ENCODE measurements at regions not wholly inside any gene's neighbourhood (a gene's known extent, or its start where the extent isn't known, plus 50 kb on each side); places are given as distances from the start of the nearest gene placed in this dataset.

DNA sequence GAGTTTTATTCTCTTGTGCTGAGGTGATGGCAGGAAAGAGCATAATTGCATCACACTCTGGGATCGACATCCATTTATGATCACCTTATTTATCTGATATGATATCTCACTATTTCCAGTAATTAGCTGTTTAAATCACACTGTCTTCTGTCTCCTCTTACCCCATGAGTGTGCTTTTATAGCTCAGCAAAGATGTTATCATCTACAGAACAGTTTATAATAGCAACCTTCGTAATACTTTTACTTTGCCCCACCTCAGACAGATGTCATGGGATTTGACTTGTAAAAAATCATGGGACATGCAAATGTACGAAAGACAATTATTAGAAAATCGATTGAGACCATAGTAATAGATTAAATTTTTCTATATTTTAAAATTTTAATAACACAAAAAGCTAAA lies 1122.3 kb upstream of the PCDH10 start:
- TF ChIP-seq, protein P1, sequence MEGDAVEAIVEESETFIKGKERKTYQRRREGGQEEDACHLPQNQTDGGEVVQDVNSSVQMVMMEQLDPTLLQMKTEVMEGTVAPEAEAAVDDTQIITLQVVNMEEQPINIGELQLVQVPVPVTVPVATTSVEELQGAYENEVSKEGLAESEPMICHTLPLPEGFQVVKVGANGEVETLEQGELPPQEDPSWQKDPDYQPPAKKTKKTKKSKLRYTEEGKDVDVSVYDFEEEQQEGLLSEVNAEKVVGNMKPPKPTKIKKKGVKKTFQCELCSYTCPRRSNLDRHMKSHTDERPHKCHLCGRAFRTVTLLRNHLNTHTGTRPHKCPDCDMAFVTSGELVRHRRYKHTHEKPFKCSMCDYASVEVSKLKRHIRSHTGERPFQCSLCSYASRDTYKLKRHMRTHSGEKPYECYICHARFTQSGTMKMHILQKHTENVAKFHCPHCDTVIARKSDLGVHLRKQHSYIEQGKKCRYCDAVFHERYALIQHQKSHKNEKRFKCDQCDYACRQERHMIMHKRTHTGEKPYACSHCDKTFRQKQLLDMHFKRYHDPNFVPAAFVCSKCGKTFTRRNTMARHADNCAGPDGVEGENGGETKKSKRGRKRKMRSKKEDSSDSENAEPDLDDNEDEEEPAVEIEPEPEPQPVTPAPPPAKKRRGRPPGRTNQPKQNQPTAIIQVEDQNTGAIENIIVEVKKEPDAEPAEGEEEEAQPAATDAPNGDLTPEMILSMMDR (IDR thresholded peaks at IDR 0.05), result no peak
- TF ChIP-seq POLR2A (IDR thresholded peaks at IDR 0.05) (no peak), POLR2AphosphoS5 (IDR thresholded peaks at IDR 0.05) (no peak), EP300 (IDR thresholded peaks at IDR 0.05) (no peak)
- 40% methylated on average over 4 of the region's 4 CpGs for WGBS
- H3K4me3 ChIP-seq, result no peak overlapping the region
- H3K36me3 ChIP-seq, result no peaks in the 10 kb centered on the region
- no peaks in the 10 kb centered on the region for H3K4me1 ChIP-seq
- no peaks in the 10 kb centered on the region for H3K9me3 ChIP-seq
- H3K27me3 ChIP-seq, result no peaks in the 10 kb centered on the region
- H3K27ac ChIP-seq, result no peak overlapping the region
- no peak for DNase-seq (ENCODE audit: low spot score in 2 of 2)

DNA sequence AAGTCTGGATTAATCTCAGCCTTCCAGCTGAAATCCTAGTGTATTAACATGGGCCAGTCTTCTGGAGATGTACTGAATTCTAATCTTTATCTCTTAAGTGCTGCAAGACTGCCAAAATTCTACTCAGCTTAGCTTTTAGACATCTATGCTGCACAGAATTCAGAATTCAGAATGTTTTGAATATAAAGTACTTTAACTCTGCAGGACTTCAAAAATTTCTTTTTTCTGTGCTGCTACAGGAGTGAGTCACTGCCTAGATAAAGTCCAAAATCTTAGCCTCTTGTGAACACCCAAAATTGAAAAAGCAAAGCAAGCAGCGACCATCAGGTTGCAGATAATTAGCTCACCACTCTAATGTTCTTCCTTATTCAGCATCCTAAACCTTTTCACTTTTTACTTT lies 1092.6 kb upstream of the PCDH10 start:
- Histone ChIP-seq H3K27me3 (no peaks in the 10 kb centered on the region), H3K9me3 (no peaks in the 10 kb centered on the region), H3K4me3 (no peak overlapping the region), H3K27ac (no peak overlapping the region), H3K4me1 (no peaks in the 10 kb centered on the region), H3K36me3 (no peaks in the 10 kb centered on the region)
- WGBS, result 84% methylated on average over 1 of the region's 1 CpG
- no peak for DNase-seq (ENCODE audit: low spot score in 2 of 2)
- TF ChIP-seq EP300 (IDR thresholded peaks at IDR 0.05), result no peak
- no peak for TF ChIP-seq POLR2A (IDR thresholded peaks at IDR 0.05)
- no peak for TF ChIP-seq POLR2AphosphoS5 (IDR thresholded peaks at IDR 0.05)
- TF ChIP-seq, protein P1 (IDR thresholded peaks at IDR 0.05), result no peak

DNA sequence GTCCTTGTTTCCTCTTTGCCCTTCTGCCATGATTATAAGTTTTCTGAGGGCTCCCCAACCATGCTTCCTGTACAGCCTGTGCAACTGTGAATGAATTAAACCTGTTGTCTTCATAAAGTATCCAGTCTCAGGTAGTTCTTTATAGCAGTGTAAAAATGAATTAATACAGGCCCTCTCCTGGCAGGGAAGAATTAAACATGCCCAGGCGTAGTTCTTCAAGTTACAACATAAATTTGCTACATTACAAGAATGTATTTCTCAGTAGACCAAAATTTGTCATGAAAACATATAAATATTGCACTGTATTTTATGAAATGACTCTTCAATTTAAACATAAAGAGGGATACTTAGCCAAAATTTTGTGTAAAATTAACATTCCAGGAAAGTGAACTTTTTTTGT lies 1089.9 kb upstream of the PCDH10 start:
- Histone ChIP-seq H3K27me3 (no peaks in the 10 kb centered on the region), H3K4me1 (no peaks in the 10 kb centered on the region), H3K4me3 (no peak overlapping the region), H3K9me3 (peaks cover 2% of the 10 kb centered on the region), H3K27ac (no peak overlapping the region), H3K36me3 (no peaks in the 10 kb centered on the region)
- no peak for TF ChIP-seq EP300 (IDR thresholded peaks at IDR 0.05)
- TF ChIP-seq, protein P1 (IDR thresholded peaks at IDR 0.05), result no peak
- TF ChIP-seq POLR2AphosphoS5 (IDR thresholded peaks at IDR 0.05), result no peak
- TF ChIP-seq POLR2A (IDR thresholded peaks at IDR 0.05), result no peak
- no peak for DNase-seq (ENCODE audit: low spot score in 2 of 2)
- 74% methylated on average over 1 of the region's 1 CpG for WGBS

DNA sequence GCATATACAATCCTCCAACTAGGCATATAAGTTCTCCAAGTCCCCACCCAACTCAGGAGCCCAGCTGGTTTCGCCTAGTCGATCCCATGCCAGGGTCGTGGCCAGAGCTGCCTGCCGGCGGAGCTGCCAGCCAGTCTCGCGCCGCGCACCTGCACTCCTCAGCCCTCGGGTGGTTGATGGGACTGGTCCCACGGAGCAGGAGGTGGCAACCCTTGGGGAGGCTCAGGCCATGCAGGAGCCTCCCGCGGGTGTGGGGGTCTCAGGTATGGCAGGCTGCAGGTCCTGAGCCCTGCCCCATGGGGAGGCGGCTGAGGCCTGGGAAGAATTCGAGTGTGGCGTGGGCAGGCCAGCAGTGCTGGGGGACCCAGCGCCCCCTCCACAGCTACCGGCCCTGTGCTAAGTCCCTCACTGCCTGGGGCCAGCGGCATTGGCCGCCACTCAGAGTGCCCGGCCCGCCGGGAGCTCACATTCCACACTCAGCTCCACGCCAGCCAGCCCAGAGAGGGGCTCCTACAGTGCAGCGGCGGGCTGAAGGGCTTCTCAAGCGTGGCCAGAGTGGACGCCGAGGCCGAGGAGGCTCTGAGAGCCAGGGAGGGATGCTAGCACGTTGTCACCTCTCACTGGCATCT lies 1086.4 kb upstream of the PCDH10 start:
- no peak for TF ChIP-seq EP300 (IDR thresholded peaks at IDR 0.05)
- TF ChIP-seq, protein P1 (IDR thresholded peaks at IDR 0.05), result no peak
- no peak for TF ChIP-seq POLR2A (IDR thresholded peaks at IDR 0.05)
- TF ChIP-seq POLR2AphosphoS5 (IDR thresholded peaks at IDR 0.05), result no peak
- Histone ChIP-seq H3K4me3 (no peak overlapping the region), H3K36me3 (no peaks in the 10 kb centered on the region), H3K4me1 (no peaks in the 10 kb centered on the region), H3K27ac (no peak overlapping the region), H3K9me3 (peaks cover 2% of the 10 kb centered on the region), H3K27me3 (no peaks in the 10 kb centered on the region)
- WGBS, result 97% methylated on average over 9 of the region's 31 CpGs
- no peak for DNase-seq (ENCODE audit: low spot score in 2 of 2)

DNA sequence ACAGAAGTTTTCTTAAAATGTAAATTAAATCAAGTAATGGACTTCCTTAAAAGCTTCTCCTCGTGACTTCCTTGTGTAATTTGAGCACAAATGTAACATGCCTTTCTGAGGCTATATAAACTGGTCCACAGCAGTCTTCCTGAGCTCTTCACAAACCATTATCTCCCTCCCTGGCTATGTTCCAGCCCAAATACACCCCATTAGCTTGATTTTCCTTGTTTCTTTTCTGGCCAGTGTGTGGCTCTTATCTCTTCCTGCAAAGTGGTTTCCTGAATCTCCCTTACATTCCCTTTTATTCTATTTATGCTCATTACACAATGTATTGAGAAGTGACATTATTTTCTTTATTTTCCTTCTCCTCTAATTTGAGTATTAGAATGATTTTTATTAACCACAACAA lies 1085.3 kb upstream of the PCDH10 start:
- no peak overlapping the region for H3K27ac ChIP-seq
- peaks cover 2% of the 10 kb centered on the region for H3K9me3 ChIP-seq
- WGBS, result 61% methylated on average over 1 of the region's 1 CpG
- DNase-seq (ENCODE audit: low spot score in 2 of 2), result no peak
- no peaks in the 10 kb centered on the region for H3K27me3 ChIP-seq
- no peak for TF ChIP-seq EP300 (IDR thresholded peaks at IDR 0.05)
- no peak for TF ChIP-seq POLR2AphosphoS5 (IDR thresholded peaks at IDR 0.05)
- TF ChIP-seq, protein P1 (IDR thresholded peaks at IDR 0.05), result no peak
- no peak for TF ChIP-seq POLR2A (IDR thresholded peaks at IDR 0.05)
- no peaks in the 10 kb centered on the region for H3K36me3 ChIP-seq
- no peaks in the 10 kb centered on the region for H3K4me1 ChIP-seq
- H3K4me3 ChIP-seq, result no peak overlapping the region
